ENCODE measurements at regions not wholly inside any gene's neighbourhood (a gene's known extent, or its start where the extent isn't known, plus 50 kb on each side); places are given as distances from the start of the nearest gene placed in this dataset.
"Not testable (repeated sequence)": the region's sequence is repeated elsewhere in the genome, so short reads cannot be mapped to it uniquely, and the experiment has no call there.

DNA sequence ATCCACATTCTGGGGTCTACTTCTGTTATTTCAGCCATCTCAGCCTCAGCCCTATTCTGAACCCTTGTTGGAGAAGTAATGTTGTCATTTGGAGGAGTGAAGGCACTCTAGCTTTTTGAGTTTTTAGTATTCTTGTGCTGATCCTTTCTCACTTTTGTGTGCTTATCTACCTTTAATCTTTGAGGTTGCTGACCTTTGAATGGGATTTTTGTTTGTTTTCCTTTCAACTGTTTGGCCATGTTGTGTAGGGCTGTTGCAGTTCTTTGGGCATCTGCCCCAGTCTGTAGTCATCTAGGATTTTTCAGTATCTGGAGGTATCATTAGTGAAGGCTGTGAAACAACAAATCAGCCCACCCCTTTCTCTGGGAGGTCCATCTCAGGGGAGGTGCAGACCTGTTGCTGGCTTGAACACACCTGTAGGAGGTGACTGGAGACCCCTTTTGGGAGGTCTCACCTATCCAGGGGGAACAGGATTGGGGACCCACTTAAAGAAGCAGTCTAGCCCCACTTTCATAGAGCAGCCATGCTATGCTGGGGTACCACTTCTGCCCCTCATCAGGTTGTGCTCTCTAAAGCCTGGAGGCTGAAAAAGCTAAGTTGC is 1391.4 kb downstream of the UQCRFS1 start:
- no peak for DNase-seq (ENCODE audit: low read depth in 2 of 3, low spot score in 1 of 3)

DNA sequence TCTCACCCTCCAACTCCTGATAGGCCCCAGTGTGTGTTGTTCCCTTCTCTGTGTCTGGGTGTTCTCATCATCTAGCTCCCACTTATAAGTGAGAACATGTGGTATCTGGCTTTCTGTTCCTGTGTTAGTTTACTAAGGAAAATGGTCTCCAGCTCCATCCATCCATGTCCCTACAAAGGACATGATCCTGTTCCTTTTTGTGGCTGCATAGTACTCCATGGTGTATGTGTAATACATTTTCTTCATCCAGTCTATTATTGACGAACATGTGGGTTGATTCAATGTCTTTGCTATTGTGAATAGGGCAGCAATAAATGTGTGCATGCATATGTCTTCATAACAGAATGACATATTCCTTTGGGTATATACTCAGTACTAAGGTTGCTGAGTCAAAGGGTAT is 1397.0 kb downstream of the UQCRFS1 start:
- DNase-seq (ENCODE audit: low read depth in 2 of 3, low spot score in 1 of 3) = no peak

DNA sequence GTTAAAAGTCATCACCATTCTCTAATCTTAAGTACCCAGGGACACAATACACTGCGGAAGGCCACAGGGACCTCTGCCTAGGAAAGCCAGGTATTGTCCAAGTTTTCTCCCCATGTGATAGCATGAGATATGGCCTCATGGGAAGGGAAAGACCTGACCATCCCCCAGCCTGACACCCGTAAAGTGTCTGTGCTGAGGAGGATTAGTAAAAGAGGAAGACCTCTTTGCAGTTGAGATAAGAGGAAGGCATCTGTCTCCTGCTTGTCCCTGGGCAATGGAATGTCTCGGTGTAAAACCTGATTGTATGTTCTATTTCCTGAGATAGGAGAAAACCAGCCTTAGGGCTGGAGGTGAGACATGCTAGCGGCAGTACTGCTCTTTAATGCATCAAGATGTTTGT is 1398.1 kb downstream of the UQCRFS1 start:
- DNase-seq (ENCODE audit: low read depth in 2 of 3, low spot score in 1 of 3) = not testable (repeated sequence)

DNA sequence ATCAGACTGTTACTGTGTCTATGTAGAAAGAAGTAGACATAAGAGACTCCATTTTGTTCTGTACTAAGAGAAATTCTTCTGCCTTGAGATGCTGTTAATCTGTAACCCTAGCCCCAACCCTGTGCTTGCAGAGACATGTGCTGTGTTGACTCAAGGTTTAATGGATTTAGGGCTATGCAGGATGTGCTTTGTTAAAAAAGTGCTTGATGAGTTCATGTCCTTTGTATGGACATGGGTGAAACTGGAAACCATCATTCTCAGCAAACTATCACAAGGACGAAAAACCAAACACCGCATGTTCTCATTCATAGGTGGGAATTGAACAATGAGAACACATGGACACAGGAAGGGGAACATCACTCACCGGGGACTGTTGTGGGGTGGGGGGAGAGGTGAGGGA is 1398.7 kb downstream of the UQCRFS1 start:
- not testable (repeated sequence) for DNase-seq (ENCODE audit: low read depth in 2 of 3, low spot score in 1 of 3)

DNA sequence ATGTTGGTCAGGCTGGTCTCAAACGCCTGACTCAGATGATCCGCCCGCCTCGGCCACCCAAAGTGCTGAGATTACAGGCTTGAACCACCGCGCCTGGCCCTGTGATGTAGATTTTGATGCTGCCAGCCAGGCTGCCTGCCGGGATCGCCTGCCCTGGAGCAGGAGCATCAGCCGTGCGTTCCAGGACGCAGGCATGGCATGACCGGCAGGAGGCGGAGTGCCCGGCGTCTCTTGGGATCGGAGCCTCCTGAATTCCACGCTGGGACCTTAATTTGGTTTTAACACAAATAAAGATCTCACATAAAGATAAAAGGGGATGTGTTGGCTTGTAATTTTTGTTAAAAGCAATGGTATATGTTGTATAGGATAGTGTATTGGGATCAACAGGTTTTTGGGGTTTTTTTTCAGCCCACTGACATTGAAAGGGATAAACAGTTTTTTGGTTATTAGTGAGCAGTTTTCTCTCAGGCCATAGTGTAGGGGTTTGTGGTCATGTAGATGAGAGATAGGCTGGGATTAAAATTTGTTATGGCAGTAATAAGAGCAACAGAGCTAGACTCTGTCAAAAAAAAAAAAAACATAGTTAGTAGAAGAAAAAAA is 1406.4 kb downstream of the UQCRFS1 start:
- no peak for DNase-seq (ENCODE audit: low read depth in 2 of 3, low spot score in 1 of 3)

DNA sequence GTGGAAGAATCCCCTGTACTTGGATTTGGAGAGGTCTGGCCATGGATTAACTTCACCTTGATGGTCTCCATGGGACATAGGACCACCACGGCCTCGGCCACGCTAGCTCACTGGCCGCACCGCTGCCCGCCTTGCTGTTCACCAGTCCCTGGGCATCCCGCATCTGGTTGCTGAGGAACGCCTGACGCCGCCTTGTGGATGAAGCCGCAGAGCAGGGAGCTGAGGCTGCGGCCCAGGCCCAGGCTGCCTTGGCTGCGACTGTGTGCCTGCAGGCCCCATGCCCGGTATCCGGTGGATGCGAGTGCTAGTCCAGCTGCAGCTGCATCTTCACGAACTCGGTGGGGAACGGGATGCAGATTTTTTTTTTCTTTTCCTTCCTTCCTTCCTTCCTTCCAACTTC is 1407.1 kb downstream of the UQCRFS1 start:
- no peak for DNase-seq (ENCODE audit: low read depth in 2 of 3, low spot score in 1 of 3)

DNA sequence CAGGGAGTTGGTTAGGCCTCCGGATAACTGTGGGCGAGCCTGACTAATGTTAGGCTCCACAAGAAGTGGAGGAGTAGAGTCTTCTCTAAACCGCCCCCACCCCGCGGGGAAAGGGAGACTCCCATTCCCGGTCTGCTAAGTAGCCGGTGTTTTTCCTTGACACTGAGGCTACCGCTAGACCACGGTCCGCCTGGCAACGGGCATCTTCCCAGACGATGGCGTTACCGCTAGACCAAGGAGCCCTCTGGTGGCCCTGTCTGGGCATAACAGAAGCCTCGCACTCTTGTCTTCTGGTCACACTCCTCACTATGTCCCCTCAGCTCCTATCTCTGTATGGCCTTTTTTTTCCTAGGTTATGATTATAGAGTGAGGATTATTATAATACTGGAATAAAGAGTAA is 1410.7 kb downstream of the UQCRFS1 start:
- DNase-seq (ENCODE audit: low read depth in 2 of 3, low spot score in 1 of 3) = not testable (repeated sequence)

DNA sequence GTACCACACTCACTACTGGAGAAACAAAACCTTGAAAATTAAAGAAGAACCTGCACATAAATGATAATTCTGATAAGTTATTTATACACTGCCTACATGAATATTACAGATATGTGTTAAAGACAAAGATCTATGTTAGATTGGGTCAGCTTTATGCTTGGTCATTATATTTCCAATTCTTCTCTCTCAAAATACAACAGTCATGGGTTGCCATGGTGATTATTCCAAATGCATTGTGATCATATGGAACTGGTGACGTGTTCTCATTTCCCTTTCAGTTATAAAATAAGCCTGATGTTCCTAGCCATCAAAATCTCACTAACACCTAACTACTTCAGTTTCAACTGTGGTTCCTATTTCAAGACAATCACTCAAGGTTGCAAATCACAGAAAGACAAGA is 1416.4 kb downstream of the UQCRFS1 start:
- DNase-seq (ENCODE audit: low read depth in 2 of 3, low spot score in 1 of 3) = no peak

DNA sequence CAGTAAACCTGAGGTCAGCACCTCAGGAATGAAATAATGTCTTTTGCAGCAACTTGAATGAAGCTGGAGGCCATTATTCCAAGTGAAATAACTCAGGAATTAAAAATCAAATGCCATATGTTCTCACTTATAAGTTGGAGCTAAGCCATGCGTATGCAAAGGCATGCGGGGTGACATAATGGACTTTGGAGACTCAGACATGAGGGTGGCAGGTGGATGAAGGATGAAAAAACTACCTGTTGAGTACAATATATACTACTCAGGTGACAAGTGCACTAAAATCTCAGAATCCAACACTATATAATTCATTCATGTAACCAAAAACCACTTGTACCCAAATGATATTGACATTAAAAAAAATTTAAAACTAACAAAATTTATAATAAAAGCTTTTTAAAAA is 1416.9 kb downstream of the UQCRFS1 start:
- no peak for DNase-seq (ENCODE audit: low read depth in 2 of 3, low spot score in 1 of 3)

DNA sequence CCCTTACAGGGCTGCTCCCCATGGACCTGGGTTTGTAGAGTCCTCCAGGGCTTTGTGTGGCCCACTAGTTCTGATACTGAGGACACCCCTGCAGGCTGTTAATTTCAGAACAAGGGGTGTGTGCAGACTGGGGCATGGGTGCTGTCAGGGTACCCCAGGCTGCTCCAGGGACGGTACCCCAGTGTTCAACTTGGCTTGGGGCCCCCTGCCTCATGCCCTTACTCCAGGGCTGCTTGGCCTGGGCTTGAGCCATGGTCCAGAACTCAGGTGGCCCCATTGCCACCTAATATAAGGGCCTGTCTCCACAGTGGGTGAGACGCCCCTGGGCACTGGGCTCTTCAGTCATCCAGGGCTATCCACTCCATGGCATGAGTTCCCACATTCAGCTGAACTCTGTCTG is 1417.6 kb downstream of the UQCRFS1 start:
- no peak for DNase-seq (ENCODE audit: low read depth in 2 of 3, low spot score in 1 of 3)

DNA sequence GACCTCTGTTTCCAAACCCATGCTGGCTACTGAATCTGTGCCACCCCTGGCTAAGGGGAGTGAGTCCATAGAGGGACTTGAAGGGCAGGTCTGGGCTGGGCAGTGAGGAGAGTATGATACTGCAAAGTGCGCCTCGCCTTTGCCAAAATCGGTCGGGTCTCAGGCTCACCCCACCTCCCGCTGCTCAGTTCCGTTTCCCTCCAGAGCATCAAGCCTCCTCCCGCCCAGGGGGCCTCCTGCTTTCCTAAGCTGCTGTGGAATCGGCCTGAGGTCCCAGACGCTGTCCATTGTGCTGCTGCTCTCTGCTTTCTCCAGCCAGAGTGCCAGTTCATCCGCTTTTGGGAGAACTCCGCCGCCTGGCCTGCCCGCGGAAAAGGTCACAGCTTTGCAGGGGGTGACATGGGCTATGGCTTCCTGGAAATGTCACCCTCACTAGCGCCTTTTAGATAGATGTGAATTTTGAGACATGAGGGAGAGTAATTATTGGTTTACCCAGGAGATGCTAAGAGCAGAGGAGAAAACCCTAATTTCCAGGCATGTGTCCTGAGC is 1418.4 kb downstream of the UQCRFS1 start:
- no peak for DNase-seq (ENCODE audit: low read depth in 2 of 3, low spot score in 1 of 3)

DNA sequence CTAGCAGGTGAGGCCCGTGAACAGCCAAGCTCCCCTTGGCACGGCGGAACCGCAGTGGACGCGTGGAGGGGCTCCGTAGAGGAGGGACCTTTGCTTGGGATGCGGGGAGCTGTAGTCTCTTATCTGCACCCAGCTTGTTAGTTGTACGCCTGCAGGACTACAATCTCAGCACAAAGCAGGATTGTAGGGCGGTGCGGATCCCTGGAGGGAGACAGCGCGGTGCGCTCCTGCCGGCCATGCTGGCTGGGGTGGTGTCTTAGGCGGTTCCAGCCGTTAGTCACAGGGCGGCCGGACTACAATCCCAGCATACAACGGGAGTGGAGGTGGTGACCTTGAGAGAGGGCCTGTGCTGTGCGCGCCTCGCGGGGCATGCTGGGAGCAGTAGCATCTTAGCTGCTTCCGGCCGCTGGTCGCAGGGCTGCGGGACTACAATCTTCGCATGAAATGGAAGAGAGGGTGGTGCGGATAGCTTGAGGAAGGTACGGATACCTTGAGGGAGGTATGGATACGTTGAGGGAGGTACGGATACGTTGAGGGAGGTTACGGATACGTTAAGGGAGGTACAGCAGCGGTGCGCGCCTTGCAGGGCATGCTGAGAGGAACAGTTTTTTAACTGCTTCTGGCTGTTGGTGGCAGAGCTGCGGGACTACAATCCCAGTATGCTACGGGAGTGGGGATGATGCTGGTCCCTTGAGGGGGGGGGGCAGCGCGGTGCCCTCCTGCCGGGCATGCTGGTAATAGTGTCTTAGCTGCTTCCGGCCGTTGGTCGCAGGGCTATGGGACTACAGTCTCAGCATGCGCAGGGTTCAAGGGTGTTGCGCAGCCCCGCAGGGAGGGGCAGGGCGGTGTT is 1419.1 kb downstream of the UQCRFS1 start:
- DNase-seq (ENCODE audit: low read depth in 2 of 3, low spot score in 1 of 3) = peak; percentile 71 to 88 (median 88)

DNA sequence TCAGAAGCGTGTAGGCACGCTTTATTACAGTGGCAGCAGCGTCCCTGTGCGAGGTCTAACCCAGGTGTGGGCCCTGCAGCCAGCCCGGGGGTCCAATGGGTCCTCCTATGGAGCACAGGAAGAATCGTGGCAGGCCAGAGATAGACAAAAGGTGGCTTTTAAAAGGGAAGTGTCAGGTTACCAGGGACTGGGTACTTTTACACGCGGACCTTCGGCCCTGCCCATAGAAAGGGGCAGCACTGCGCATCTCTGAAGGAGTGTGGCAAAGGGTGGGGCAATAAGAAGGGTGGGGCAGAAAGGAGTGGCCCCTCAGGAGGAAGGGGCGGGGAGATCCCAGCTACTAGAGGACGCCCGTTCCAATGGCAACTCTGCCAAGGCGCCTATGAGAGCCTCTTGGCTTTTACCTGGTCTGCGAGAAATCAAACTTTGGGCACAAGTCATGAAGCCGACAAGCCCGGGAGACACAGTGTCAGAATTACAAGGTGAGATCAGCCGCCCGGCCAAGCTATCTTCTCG is 1419.8 kb downstream of the UQCRFS1 start:
- DNase-seq (ENCODE audit: low read depth in 2 of 3, low spot score in 1 of 3) = peak in 2 of 3 donors; percentile 62 to 64

DNA sequence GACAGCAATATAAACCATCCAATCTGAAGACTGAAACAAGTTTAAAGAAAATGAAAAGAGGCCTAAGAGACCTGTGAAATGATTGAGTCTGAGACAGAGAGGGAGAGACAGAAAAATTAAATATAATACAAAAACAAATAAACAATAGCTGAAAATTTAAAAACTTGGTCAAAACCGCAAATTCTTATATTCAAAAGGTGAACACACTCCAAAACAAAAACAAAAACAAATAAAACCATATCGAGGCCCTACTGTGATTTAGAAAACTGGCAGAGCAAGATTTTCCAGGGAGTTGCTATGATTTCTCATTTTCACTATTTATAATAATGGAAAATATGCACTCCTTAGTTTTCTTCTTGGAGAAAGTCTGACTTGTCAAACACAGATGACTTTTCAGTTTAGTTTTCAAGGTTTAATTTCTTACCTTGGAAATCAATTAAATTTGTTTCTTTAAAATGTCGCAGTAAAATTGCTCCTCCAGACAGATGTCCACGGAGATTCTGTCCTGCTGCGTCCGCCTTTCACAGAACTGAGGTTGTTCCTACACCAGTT is 1420.3 kb downstream of the UQCRFS1 start:
- no peak for DNase-seq (ENCODE audit: low read depth in 2 of 3, low spot score in 1 of 3)

DNA sequence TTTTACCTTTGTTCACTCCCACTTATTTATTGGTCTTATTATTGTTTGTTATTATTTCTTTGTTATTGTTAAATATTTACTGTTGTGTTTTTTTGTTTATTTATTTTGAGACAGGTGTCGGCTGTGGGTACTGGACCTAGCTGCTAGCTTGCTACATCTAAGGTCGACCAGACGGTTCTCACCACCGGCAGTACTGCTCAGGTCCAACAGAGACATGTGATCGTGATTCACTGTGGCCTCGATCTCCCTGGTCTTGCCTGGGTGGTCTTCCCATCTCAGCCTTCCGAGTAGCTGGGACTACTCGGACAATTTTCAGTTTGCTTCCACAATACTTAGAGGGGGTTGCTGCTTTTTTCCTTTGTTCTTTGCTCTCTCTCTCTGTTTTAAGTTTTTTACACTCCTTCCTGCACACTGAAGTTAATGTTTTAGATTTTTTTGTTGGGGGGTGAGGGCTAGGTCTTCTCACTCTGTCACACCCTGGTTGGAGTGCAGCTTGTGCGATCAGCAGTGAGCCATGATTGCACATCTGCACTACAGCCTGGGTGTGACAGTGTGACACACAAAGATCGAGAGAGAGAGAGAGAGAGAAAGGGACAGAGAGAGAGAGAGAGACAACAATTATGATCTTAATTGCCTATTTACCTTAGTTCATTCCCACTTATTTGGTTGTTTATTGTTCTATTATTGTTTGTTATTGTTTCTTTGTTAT is 1432.4 kb downstream of the UQCRFS1 start:
- DNase-seq (ENCODE audit: low read depth in 2 of 3, low spot score in 1 of 3) = no peak

DNA sequence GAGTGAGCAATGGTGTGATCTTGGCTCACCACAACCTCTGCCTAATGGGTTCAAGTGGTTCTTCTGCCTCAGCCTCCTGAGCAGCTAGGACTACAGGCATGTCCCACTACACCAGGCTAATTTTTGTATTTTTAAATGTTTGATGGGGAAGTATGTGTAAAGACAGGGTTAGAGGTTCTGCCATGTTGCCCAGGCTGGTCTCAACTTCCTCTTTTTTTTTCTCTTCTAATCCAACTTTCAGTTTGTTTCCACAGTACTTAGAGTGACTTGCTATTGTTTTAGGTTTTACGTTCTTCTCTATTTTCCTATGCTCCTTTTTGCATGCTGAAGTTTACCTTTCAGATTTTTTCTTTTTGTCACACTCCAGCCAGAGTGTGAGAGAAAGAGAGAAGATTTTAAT is 1433.0 kb downstream of the UQCRFS1 start:
- DNase-seq (ENCODE audit: low read depth in 2 of 3, low spot score in 1 of 3) = no peak

DNA sequence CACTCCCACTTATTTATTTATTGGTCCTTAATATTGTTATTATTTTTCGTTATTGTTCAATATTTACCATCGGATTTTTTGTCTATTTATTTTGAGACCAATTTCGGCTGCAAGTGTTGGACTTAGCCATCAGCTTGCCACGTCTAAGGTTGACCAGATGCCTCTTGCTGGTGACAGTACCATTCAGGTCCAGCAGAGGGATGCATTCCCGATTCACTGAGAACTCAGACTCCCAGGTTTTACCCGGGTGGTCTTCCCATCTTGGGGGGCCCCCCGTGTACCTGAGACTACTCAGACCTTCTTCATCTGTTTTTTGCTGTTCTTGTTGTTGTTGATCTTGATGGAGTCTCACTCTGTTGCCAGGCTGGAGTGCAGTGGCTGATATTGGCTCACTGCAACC is 1435.2 kb downstream of the UQCRFS1 start:
- DNase-seq (ENCODE audit: low read depth in 2 of 3, low spot score in 1 of 3) = no peak

DNA sequence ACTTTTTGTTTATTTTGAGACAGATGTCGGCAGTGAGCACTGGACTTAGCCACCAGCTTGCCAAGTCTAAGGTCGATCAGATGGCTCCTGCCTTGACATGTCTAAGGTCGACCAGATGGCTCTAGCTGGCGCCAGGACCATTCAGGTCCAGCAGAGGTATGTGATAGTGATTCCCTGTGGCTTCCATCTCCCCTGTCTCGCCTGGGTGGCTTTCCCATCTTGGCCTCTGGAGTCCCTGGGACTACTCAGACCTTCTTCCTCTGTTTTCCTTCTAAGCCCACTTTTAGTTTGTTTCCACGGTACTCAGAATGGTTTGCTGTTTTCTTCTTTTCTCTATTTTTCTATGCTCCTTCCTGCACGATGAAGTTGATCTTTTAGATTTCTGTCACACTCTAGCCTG is 1435.7 kb downstream of the UQCRFS1 start:
- no peak for DNase-seq (ENCODE audit: low read depth in 2 of 3, low spot score in 1 of 3)

DNA sequence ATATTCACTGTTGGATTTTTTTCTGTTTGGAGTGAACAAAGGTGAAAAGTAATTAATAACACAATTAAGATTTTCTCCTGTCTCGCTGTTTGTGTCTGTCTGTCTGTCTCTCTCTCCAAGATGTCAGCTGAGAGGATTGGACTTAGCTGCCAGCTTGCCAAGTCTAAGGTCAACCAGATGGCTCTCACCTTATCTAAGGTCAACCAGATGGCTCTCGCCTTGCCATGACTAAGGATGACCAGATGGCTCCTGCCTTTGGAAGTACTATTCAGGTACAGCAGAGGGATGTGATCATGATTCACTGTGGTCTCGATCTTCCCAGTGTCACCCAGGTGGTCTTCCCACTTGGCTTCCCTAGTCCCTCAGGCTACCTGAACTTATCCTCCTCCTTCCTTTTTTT is 1436.4 kb downstream of the UQCRFS1 start:
- DNase-seq (ENCODE audit: low read depth in 2 of 3, low spot score in 1 of 3) = no peak

DNA sequence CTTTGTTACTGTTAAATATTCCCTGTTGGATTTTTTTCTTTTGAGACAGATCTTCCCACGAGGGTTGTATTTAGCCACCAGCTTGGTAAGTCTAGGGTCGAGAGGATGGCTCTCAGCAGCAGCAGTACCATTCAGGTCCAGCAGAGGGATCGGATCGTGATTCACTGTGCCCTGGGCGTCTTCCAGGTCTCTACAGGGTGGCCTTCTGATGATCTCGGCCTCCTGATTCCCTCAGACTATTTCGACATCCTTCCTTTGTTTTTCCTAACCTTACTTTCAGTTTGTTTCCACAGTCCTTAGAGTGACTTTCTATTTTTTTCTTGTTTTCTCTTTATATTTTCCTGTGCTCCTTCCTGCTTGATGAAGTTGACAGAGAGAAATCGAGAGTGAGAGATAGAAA is 1436.9 kb downstream of the UQCRFS1 start:
- DNase-seq (ENCODE audit: low read depth in 2 of 3, low spot score in 1 of 3) = no peak

DNA sequence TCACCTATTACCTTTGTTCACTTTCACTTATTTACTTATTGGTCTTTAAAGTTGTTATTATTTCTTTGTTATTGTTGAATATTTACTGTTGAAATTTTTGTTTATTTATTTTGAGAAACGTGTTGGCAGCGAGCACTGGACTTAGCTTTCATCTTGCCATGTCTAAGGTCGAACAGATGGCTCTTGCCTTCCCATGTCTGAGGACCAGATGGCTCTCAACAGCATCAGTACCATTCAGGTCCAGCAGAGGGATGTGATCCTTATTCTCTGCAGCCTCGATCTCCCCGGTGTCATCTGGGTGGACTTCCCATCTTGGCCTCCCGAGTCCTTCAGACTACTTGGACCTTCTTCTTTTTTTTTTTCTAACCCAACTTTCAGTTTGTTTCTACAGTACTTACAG is 1437.6 kb downstream of the UQCRFS1 start:
- DNase-seq (ENCODE audit: low read depth in 2 of 3, low spot score in 1 of 3) = no peak

All from stimulated activated CD4-positive, alpha-beta T cell treated with anti-CD3 and anti-CD28 coated beads, Interleukin-12 subunit alpha, Interleukin-12 subunit beta, amount 100 ng/mL, for 48 hours (primary cell).